Posterior vena cava (tissue), 2 donors: ENCODE measurements at regions not wholly inside any gene's neighbourhood (a gene's known extent, or its start where the extent isn't known, plus 50 kb on each side); places are given as distances from the start of the nearest gene placed in this dataset.

Experiments
- DNase-seq: peaks from one replicate; pipeline ENCODE4 v3.0.0-alpha.2; 2020; ENCODE audit warnings: low spot score
- intact Hi-C, 2 donors: fragments of 100-400 bp; cut with DNase I; formaldehyde crosslinking; loops; one replicate each; pipeline versions ENCODE4 v1.14.1 to v1.14.2; 2022 to 2023
- donor health status: DM: yes; HTN: yes; CAD: no.
- donor health status: DM: yes; HTN: yes; CAD: no.

- intact Hi-C loops: no loop called here
- no peak for DNase-seq
These were observed 118.3 kb upstream of the SEMA6D start for GRCh38 chr15:47598996-47599395.

GRCh38 chr15:47599806-47600205 is 117.5 kb upstream of the SEMA6D start:
- no peak for DNase-seq
- intact Hi-C loops: no loop called here

GRCh38 chr15:47602121-47602520 is 115.2 kb upstream of the SEMA6D start:
- no peak for DNase-seq

GRCh38 chr15:47603026-47603425 is 114.3 kb upstream of the SEMA6D start:
- DNase-seq: no peak
- intact Hi-C loops: no loop called here

More at GRCh38 chr15:47602121-47602520, 115.2 kb upstream of the SEMA6D start:
- intact Hi-C loops: no loop called here

- no peak for DNase-seq
- intact Hi-C loops: no loop called here
These were observed 109.6 kb upstream of the SEMA6D start for GRCh38 chr15:47607695-47608094.

- no peak for DNase-seq
- intact Hi-C loops: loop anchor here in 1 of 2 donors (10.0 kb wide), 1 partner anchor 65 kb away; no protein-coding TSS in a partner anchor
These were observed 107.6 kb upstream of the SEMA6D start for GRCh38 chr15:47609693-47610092.

- DNase-seq: no peak
- intact Hi-C loops: loop anchor here in 1 of 2 donors (10.0 kb wide), 1 partner anchor 64 kb away; no protein-coding TSS in a partner anchor
These were observed 106.6 kb upstream of the SEMA6D start for GRCh38 chr15:47610736-47611135.

GRCh38 chr15:47614360-47615011 is 102.8 kb upstream of the SEMA6D start:
- intact Hi-C loops: loop anchor here in 1 of 2 donors (10.0 kb wide), 1 partner anchor 60 kb away; no protein-coding TSS in a partner anchor
- no peak for DNase-seq

GRCh38 chr15:47616876-47617275 is 100.4 kb upstream of the SEMA6D start:
- intact Hi-C loops: loop anchor here in 1 of 2 donors (10.0 kb wide), 1 partner anchor 58 kb away; no protein-coding TSS in a partner anchor
- no peak for DNase-seq

GRCh38 chr15:47618241-47618640 is 99.1 kb upstream of the SEMA6D start:
- intact Hi-C loops: loop anchor here in 1 of 2 donors (10.0 kb wide), 1 partner anchor 57 kb away; no protein-coding TSS in a partner anchor
- DNase-seq: no peak

- DNase-seq: no peak
- intact Hi-C loops: no loop called here
These were observed 96.2 kb upstream of the SEMA6D start for GRCh38 chr15:47620960-47621681.

GRCh38 chr15:47622055-47622454 is 95.2 kb upstream of the SEMA6D start:
- DNase-seq: no peak
- intact Hi-C loops: no loop called here

- no peak for DNase-seq
- intact Hi-C loops: no loop called here
These were observed 92.8 kb upstream of the SEMA6D start for GRCh38 chr15:47624503-47624902.

- intact Hi-C loops: no loop called here
- DNase-seq: no peak
These were observed 78.3 kb upstream of the SEMA6D start for GRCh38 chr15:47639042-47639441.

GRCh38 chr15:47640079-47640478 is 77.2 kb upstream of the SEMA6D start:
- no peak for DNase-seq
- intact Hi-C loops: no loop called here

GRCh38 chr15:47640901-47641300 is 76.4 kb upstream of the SEMA6D start:
- intact Hi-C loops: no loop called here
- DNase-seq: no peak

GRCh38 chr15:47644722-47645121 is 72.6 kb upstream of the SEMA6D start:
- intact Hi-C loops: no loop called here
- DNase-seq: no peak

- intact Hi-C loops: no loop called here
- DNase-seq: no peak
These were observed 66.7 kb upstream of the SEMA6D start for GRCh38 chr15:47650564-47650963.

- intact Hi-C loops: no loop called here
- no peak for DNase-seq
These were observed 65.0 kb upstream of the SEMA6D start for GRCh38 chr15:47652328-47652727.

- intact Hi-C loops: no loop called here
- no peak for DNase-seq
These were observed 64.5 kb upstream of the SEMA6D start for GRCh38 chr15:47652844-47653243.
